Mucosa of descending colon (tissue), 3 donors: ENCODE measurements at regions not wholly inside any gene's neighbourhood (a gene's known extent, or its start where the extent isn't known, plus 50 kb on each side); places are given as distances from the start of the nearest gene placed in this dataset.
A peak's percentile ranks its signal among the peaks of the same experiment; 100 is the strongest.

Source experiments
- ATAC-seq: fragments of 200-7000 bp; cut with Tn5 transposase; one replicate; pipeline ENCODE4 v1.9.1; 2020; ENCODE audit warnings: mild to moderate bottlenecking, moderate library complexity
- DNase-seq, 3 donors: peaks; one replicate each; pipeline ENCODE4 v3.0.0-alpha.2; 2020
- H3K36me3 ChIP-seq: fragments of 200-600 bp; one replicate; pipeline ENCODE4 v1.8.0; 2021; ENCODE audit warnings: low read depth, mild to moderate bottlenecking
- H3K4me1 ChIP-seq: fragments of 200-600 bp; one replicate; pipeline ENCODE4 v1.8.0; 2021; ENCODE audit warnings: low read depth, mild to moderate bottlenecking
- H3K4me3 ChIP-seq: fragments of 200-600 bp; one replicate; pipeline ENCODE4 v1.8.0; 2021; ENCODE audit warnings: mild to moderate bottlenecking
- H3K9me3 ChIP-seq: fragments of 200-600 bp; one replicate; pipeline ENCODE4 v1.8.0; 2021; ENCODE audit warnings: mild to moderate bottlenecking
- intact Hi-C, 2 donors: fragments of 100-400 bp; cut with DNase I in 1 of 2; cut with micrococcal nuclease in 1 of 2; formaldehyde crosslinking; loops; one replicate each; pipeline versions ENCODE4 v1.11.0 to v1.11.1; 2022; cut with DNase I, micrococcal nuclease
- TF ChIP-seq, protein P1 (sequence below): fragments of 200-600 bp; IDR thresholded peaks from one replicate; pipeline ENCODE4 v1.8.0; 2022; ENCODE audit warnings: antibody characterized with exemption, mild to moderate bottlenecking
- donor health status: DM: no; HTN: no; CAD: no; lungs with moderate emphysema.
- donor health status: DM: no; HTN: no; CAD: no.
- donor health status: DM: no; HTN: yes; CAD: no.

DNA sequence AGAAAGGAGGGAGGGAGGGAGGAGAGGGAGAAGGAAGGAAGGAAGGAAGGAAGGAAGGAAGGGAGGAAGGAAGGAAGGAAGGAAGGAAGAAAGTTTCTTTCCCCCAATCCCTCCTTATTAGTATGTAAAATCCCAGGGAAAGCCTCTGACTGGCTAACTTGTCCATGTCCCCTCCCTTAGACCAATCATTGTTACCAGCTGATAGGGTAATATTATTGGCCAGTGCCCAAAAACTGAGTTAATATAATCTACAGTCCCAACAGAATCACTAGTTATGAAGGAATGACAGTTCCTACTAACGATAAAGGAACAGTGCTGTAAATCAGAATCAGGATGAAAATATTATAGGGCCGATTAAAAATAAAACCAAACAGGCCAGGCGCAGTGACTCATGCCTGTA, 53.6 kb upstream of the CCNG1 start:
- H3K4me1 ChIP-seq: peaks cover 10% of the 10 kb centered on the region

DNA sequence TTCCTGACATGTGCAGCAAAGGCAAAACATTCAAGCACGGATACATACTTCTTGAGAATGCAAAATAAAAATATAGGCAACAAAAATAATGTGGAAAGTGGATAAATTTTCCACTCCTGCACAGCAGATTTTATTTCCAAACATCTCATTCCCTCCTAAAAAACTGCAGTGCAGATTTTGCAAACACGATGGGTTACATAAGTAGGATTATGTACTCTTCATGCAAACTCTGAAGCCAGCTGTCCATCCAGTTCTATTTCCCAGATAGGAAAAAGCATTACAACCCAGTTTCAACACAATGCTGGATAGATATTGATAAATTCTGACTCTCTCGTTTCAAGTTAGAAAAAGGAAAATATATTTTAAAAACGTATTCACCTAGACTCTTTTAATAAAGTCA, 52.7 kb upstream of the CCNG1 start:
- Histone ChIP-seq H3K9me3 (no peaks in the 10 kb centered on the region), H3K36me3 (no peaks in the 10 kb centered on the region), H3K4me1 (peaks cover 5% of the 10 kb centered on the region), H3K4me3 (no peak overlapping the region)
- DNase-seq (no peak), ATAC-seq (no peak)
- intact Hi-C loops: no loop called here
- TF ChIP-seq, protein P1, sequence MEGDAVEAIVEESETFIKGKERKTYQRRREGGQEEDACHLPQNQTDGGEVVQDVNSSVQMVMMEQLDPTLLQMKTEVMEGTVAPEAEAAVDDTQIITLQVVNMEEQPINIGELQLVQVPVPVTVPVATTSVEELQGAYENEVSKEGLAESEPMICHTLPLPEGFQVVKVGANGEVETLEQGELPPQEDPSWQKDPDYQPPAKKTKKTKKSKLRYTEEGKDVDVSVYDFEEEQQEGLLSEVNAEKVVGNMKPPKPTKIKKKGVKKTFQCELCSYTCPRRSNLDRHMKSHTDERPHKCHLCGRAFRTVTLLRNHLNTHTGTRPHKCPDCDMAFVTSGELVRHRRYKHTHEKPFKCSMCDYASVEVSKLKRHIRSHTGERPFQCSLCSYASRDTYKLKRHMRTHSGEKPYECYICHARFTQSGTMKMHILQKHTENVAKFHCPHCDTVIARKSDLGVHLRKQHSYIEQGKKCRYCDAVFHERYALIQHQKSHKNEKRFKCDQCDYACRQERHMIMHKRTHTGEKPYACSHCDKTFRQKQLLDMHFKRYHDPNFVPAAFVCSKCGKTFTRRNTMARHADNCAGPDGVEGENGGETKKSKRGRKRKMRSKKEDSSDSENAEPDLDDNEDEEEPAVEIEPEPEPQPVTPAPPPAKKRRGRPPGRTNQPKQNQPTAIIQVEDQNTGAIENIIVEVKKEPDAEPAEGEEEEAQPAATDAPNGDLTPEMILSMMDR: no peak

More for the DNA sequence above, 53.6 kb upstream of the CCNG1 start:
- TF ChIP-seq, protein P1: no peak
- H3K4me3 ChIP-seq: no peak overlapping the region
- H3K36me3 ChIP-seq: no peaks in the 10 kb centered on the region
- H3K9me3 ChIP-seq: no peaks in the 10 kb centered on the region
- intact Hi-C loops: no loop called here
- DNase-seq (no peak), ATAC-seq (peak; percentile 43)

DNA sequence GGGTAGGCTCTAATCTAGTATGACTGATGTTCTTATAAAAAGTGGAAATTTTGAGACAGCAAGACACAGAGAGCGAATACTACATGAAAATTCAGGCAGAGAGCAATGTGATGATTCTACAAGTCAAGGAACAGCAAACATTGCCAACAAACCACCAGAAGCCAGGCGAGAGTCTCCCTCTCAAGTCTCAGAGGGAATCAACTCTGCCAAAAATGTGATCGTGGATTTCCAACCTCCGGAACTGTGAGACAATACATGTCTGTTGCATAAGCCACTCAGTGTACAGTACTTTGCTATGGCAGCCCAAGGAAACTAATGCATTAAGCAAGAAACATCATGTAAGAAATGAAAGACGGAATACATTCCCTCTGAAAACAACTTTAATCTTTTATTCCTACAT, 52.1 kb upstream of the CCNG1 start:
- H3K4me1 ChIP-seq: no peaks in the 10 kb centered on the region
- H3K4me3 ChIP-seq: no peak overlapping the region
- TF ChIP-seq, protein P1: no peak
- ATAC-seq: no peak
- no peaks in the 10 kb centered on the region for H3K9me3 ChIP-seq
- no peaks in the 10 kb centered on the region for H3K36me3 ChIP-seq
- no peak for DNase-seq
- intact Hi-C loops: no loop called here

DNA sequence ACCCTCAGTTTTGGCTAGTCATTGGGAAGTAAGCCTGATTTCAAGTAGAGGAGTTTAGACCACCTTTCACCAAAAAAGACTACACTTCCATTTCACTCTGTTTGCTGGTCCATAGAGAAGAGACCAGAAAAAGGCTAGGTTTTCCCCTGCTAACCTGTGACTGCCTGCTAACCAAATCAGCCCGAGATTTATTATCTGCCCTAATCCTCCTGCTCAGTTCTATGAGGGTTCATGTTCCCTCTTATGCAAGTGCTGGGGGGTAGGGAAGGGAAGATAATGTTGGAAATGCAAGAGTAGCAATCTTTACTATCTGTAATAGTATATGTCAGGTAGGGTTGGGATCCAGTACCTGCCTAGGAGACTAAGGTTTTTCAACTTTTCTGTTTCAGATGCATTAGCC, 51.6 kb upstream of the CCNG1 start:
- Histone ChIP-seq H3K36me3 (no peaks in the 10 kb centered on the region), H3K9me3 (no peaks in the 10 kb centered on the region), H3K4me3 (no peak overlapping the region), H3K4me1 (no peaks in the 10 kb centered on the region)
- no peak for DNase-seq
- TF ChIP-seq, protein P1: no peak
- no peak for ATAC-seq
- intact Hi-C loops: no loop called here

DNA sequence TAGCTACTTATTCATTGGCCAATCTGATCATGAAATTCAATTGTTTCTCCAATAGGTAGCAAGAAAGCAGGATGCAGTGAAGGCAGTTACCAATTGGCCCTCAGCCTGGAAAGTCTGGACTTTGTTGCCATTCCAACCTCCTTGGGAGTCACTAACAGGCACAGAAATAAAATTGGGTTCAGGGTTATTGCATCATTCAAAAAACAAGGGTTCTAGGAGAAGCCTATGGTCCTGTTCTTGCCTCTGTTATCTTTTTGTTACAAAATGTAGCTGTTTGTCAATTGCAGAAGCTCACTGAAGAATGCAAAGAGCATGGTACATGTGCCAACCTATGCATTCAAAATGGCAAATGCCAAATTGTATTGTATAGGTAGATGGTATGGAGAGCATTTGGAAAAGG, 51.0 kb upstream of the CCNG1 start:
- ATAC-seq (no peak), DNase-seq (no peak)
- intact Hi-C loops: no loop called here
- Histone ChIP-seq H3K36me3 (no peaks in the 10 kb centered on the region), H3K4me1 (no peaks in the 10 kb centered on the region), H3K9me3 (no peaks in the 10 kb centered on the region), H3K4me3 (no peak overlapping the region)
- TF ChIP-seq, protein P1: no peak

DNA sequence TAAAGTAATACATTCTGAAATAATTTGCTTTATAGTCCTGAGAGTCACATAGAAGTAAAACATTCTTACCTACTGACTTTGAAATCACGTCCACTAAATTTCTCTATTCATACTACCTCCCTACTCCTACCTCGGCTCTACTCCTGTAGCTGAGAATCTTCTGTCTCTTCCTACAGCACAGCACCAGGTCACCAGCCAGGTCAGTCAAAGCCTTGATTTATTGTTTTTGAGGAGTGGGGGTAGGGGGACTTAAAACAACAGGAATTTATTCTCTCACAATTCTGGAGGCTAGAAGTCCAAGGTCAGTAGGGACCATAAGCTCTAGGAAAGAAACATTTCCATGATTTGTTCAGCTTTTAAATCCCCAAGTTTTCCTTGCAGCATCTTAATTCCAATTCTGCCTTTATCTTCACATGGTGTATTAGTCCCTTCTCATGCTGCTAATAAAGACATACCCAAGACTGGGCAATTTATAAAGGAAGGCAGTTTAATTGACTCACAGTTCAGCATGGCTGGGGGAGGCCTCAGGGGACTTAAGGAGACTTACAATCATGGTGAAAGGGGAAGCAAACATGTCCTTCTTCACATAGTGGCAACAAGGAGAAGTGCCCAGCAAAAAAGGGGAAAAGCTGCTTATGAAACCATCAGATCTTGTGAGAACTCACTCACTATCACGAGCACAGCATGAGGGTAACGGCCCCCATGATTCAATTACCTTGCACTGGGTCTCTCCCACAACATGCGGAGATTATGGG, 49.6 kb upstream of the CCNG1 start:
- no peak for DNase-seq
- intact Hi-C loops: no loop called here
- H3K4me3 ChIP-seq: no peak overlapping the region
- TF ChIP-seq, protein P1: no peak
- no peaks in the 10 kb centered on the region for H3K9me3 ChIP-seq
- ATAC-seq: no peak
- H3K36me3 ChIP-seq: no peaks in the 10 kb centered on the region
- H3K4me1 ChIP-seq: no peaks in the 10 kb centered on the region
